ENCODE measurements at regions not wholly inside any gene's neighbourhood (a gene's known extent, or its start where the extent isn't known, plus 50 kb on each side); places are given as distances from the start of the nearest gene placed in this dataset.

DNA sequence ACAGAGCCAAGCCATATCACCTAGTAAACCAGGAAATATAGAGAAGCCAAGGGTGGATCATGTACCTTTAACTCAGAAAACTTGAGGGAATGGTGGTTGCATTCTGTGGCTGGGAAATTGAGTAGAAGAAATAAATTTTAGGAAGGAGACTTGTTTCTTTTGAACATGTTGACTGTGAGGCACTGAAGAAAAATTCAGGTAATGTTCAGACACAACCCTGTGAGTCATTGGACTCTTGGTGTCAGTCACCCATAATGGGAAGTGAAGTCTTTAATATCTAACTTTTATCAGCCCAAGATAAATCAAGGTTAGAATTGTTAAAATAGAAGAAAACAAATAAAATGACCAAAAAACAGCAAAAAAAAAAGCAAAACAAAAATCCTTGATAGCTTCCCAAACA lies 98.8 kb upstream of the GRIK2 start:
- Mint-ChIP-seq H3K27me3 (ENCODE audit: unreplicated experiment) (no peaks in the 10 kb centered on the region), H3K4me1 (ENCODE audit: unreplicated experiment) (no peaks in the 10 kb centered on the region), H3K36me3 (ENCODE audit: unreplicated experiment) (no peaks in the 10 kb centered on the region), H3K4me3 (ENCODE audit: unreplicated experiment) (no peak overlapping the region), H3K27ac (ENCODE audit: unreplicated experiment) (no peak overlapping the region), H3K9me3 (ENCODE audit: unreplicated experiment) (no peaks in the 10 kb centered on the region)
- TF ChIP-seq CTCF (IDR thresholded peaks at IDR 0.05) = no peak
- no peak for DNase-seq (ENCODE audit: extremely low spot score, unreplicated experiment)

DNA sequence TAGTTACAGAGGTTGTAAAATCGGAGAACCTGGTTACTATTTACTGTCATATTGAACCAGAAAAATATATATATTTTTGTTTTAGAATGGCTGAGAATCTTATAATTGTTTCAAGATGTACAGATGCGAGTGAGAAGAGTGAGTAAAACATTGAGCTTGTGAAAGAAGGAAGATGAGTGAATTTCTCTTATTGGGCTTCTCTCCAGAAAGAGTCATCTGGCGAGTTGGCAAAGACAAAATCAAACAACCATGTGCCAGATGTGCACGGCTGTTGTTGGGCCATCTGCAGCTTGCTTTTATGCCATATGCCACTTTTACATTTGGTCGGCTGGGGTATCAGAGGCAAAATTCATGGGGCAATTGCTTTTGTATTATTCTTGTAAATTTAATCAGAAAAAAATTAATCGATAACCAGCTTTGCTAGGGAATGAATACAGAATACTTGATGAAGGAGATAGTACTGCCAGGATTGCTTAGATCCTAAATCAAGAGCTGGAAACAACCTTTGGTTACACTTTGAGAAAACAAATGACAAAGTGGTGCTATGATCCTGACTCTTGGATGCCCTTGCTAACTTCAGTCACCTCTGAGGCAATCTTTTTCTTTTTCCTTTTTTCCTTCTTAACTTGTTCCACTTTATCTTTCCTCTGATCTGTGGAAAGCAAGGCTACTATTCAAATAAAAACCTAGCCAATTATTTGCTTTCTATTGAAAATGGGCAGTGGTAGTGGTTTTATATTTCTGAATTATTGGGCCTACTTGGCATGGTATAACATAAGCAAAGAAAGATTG lies 97.1 kb upstream of the GRIK2 start:
- TF ChIP-seq CTCF (IDR thresholded peaks at IDR 0.05) = no peak
- Mint-ChIP-seq H3K36me3 (ENCODE audit: unreplicated experiment) (no peaks in the 10 kb centered on the region), H3K27ac (ENCODE audit: unreplicated experiment) (no peak overlapping the region), H3K4me1 (ENCODE audit: unreplicated experiment) (no peaks in the 10 kb centered on the region), H3K27me3 (ENCODE audit: unreplicated experiment) (no peaks in the 10 kb centered on the region), H3K9me3 (ENCODE audit: unreplicated experiment) (peaks cover 2% of the 10 kb centered on the region), H3K4me3 (ENCODE audit: unreplicated experiment) (no peak overlapping the region)
- no peak for DNase-seq (ENCODE audit: extremely low spot score, unreplicated experiment)

- Mint-ChIP-seq H3K27me3 (ENCODE audit: unreplicated experiment) (no peaks in the 10 kb centered on the region), H3K4me3 (ENCODE audit: unreplicated experiment) (no peak overlapping the region), H3K27ac (ENCODE audit: unreplicated experiment) (no peak overlapping the region), H3K4me1 (ENCODE audit: unreplicated experiment) (no peaks in the 10 kb centered on the region), H3K36me3 (ENCODE audit: unreplicated experiment) (no peaks in the 10 kb centered on the region), H3K9me3 (ENCODE audit: unreplicated experiment) (peaks cover 22% of the 10 kb centered on the region)
- DNase-seq (ENCODE audit: extremely low spot score, unreplicated experiment) = no peak
- no peak for TF ChIP-seq CTCF (IDR thresholded peaks at IDR 0.05)
Observed at GRCh38 chr6:101302593-101302992, 90.9 kb upstream of the GRIK2 start.

GRCh38 chr6:101303495-101303894 lies 90.0 kb upstream of the GRIK2 start:
- Mint-ChIP-seq H3K27ac (ENCODE audit: unreplicated experiment) (no peak overlapping the region), H3K36me3 (ENCODE audit: unreplicated experiment) (no peaks in the 10 kb centered on the region), H3K4me3 (ENCODE audit: unreplicated experiment) (no peak overlapping the region), H3K27me3 (ENCODE audit: unreplicated experiment) (no peaks in the 10 kb centered on the region), H3K4me1 (ENCODE audit: unreplicated experiment) (no peaks in the 10 kb centered on the region), H3K9me3 (ENCODE audit: unreplicated experiment) (peaks cover 22% of the 10 kb centered on the region)
- TF ChIP-seq CTCF (IDR thresholded peaks at IDR 0.05) = no peak
- no peak for DNase-seq (ENCODE audit: extremely low spot score, unreplicated experiment)

DNA sequence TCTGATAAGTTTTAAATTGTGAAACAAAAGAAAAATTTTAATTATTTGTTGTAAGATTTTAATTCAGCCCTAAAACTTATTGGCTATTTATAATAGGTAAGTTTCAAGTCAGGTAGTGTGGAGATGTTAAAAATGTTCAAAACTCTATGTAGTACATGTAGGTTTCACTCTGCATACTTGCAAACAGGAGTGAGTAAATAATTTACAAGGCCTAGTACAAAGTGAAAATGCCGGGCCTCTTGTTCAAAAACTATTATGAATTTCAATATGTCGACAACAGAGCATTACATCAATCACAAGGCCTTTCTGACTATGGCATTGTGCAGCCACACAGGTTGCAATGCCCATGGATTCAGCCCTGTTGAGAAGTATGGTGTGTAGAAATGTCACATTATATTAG lies 80.9 kb upstream of the GRIK2 start:
- H3K4me1 Mint-ChIP-seq (ENCODE audit: unreplicated experiment) = no peaks in the 10 kb centered on the region
- no peaks in the 10 kb centered on the region for H3K27me3 Mint-ChIP-seq (ENCODE audit: unreplicated experiment)
- no peak overlapping the region for H3K27ac Mint-ChIP-seq (ENCODE audit: unreplicated experiment)
- no peak overlapping the region for H3K4me3 Mint-ChIP-seq (ENCODE audit: unreplicated experiment)
- DNase-seq (ENCODE audit: extremely low spot score, unreplicated experiment) = no peak
- H3K36me3 Mint-ChIP-seq (ENCODE audit: unreplicated experiment) = no peaks in the 10 kb centered on the region
- no peak for TF ChIP-seq CTCF (IDR thresholded peaks at IDR 0.05)
- no peaks in the 10 kb centered on the region for H3K9me3 Mint-ChIP-seq (ENCODE audit: unreplicated experiment)
